ENCODE measurements at regions not wholly inside any gene's neighbourhood (a gene's known extent, or its start where the extent isn't known, plus 50 kb on each side); places are given as distances from the start of the nearest gene placed in this dataset.

GRCh38 chr3:118578559-118578958, 456.1 kb downstream of the IGSF11 start:
- no peak for TF ChIP-seq POLR2AphosphoS5 (IDR thresholded peaks at IDR 0.05; ENCODE audit: insufficient read depth in 1 of 2, low read depth in 1 of 2)
- TF ChIP-seq CTCF (IDR thresholded peaks at IDR 0.05) = no peak
- no peak for TF ChIP-seq POLR2A (IDR thresholded peaks at IDR 0.05)
